Glomerular visceral epithelial cell (primary cell): ENCODE measurements at regions not wholly inside any gene's neighbourhood (a gene's known extent, or its start where the extent isn't known, plus 50 kb on each side); places are given as distances from the start of the nearest gene placed in this dataset.
"Not testable (repeated sequence)": the region's sequence is repeated elsewhere in the genome, so short reads cannot be mapped to it uniquely, and the experiment has no call there.

Experiments used
- DNase-seq: peaks from one replicate; pipeline ENCODE4 v3.0.0-alpha.2; 2016; ENCODE audit errors: extremely low spot score

- DNase-seq = no peak
Measured at GRCh38 chr3:75242012-75242735, 422.0 kb upstream of the FRG2C start.

- no peak for DNase-seq
Measured at GRCh38 chr3:75248974-75249373, 415.2 kb upstream of the FRG2C start.

GRCh38 chr3:75254685-75255084, 409.4 kb upstream of the FRG2C start:
- DNase-seq = no peak

- DNase-seq = not testable (repeated sequence)
Measured at GRCh38 chr3:75258825-75259683, 405.1 kb upstream of the FRG2C start.

- not testable (repeated sequence) for DNase-seq
Measured at GRCh38 chr3:75260975-75261374, 403.2 kb upstream of the FRG2C start.

- DNase-seq = no peak
Measured at GRCh38 chr3:75262661-75263060, 401.5 kb upstream of the FRG2C start.

GRCh38 chr3:75265897-75266296, 398.2 kb upstream of the FRG2C start:
- DNase-seq = no peak

- DNase-seq = not testable (repeated sequence)
Measured at GRCh38 chr3:75268576-75268975, 395.6 kb upstream of the FRG2C start.

GRCh38 chr3:75272237-75272636, 391.9 kb upstream of the FRG2C start:
- DNase-seq = not testable (repeated sequence)

GRCh38 chr3:75272691-75273090, 391.4 kb upstream of the FRG2C start:
- DNase-seq = no peak

- DNase-seq = not testable (repeated sequence)
Measured at GRCh38 chr3:75285531-75286148, 378.5 kb upstream of the FRG2C start.

GRCh38 chr3:75288972-75289574, 375.1 kb upstream of the FRG2C start:
- DNase-seq = not testable (repeated sequence)

- no peak for DNase-seq
Measured at GRCh38 chr3:75294124-75294523, 370.0 kb upstream of the FRG2C start.

- DNase-seq = no peak
Measured at GRCh38 chr3:75295013-75295412, 369.1 kb upstream of the FRG2C start.

- DNase-seq = no peak
Measured at GRCh38 chr3:75296858-75297257, 367.3 kb upstream of the FRG2C start.

GRCh38 chr3:75300606-75301005, 363.5 kb upstream of the FRG2C start:
- no peak for DNase-seq

- not testable (repeated sequence) for DNase-seq
Measured at GRCh38 chr3:75301050-75301449, 363.1 kb upstream of the FRG2C start.

GRCh38 chr3:75303741-75304140, 360.4 kb upstream of the FRG2C start:
- DNase-seq = no peak

GRCh38 chr3:75305901-75306300, 358.2 kb upstream of the FRG2C start:
- DNase-seq = no peak

GRCh38 chr3:75311306-75311705, 352.8 kb upstream of the FRG2C start:
- DNase-seq = not testable (repeated sequence)

GRCh38 chr3:75312469-75312868, 351.7 kb upstream of the FRG2C start:
- DNase-seq = not testable (repeated sequence)

GRCh38 chr3:75319776-75320175, 344.4 kb upstream of the FRG2C start:
- not testable (repeated sequence) for DNase-seq
